AG09309 (cell line): ENCODE measurements at regions not wholly inside any gene's neighbourhood (a gene's known extent, or its start where the extent isn't known, plus 50 kb on each side); places are given as distances from the start of the nearest gene placed in this dataset.

Experiments
- DNase-seq: peaks from one replicate; pipeline ENCODE4 v3.0.0-alpha.2; 2010; ENCODE audit warnings: low read depth
- H3K4me3 ChIP-seq: 2 replicates; pipeline ENCODE4 v1.5.1; 2011; ENCODE audit warnings: mild to moderate bottlenecking, low read depth, low read length, moderate library complexity; ENCODE audit not compliant: control insufficient read depth
- CTCF ChIP-seq: IDR thresholded peaks from 2 replicates; pipeline ENCODE4 v1.5.1; 2011; ENCODE audit warnings: mild to moderate bottlenecking, low read depth, low read length, inconsistent platforms; ENCODE audit not compliant: insufficient read depth, control insufficient read depth; ENCODE audit errors: missing control alignments

- DNase-seq, result no peak
- no peak overlapping the region for H3K4me3 ChIP-seq
- no peak for TF ChIP-seq CTCF
These were observed 65.6 kb downstream of the UFM1 start for GRCh38 chr13:38415233-38415632.

GRCh38 chr13:38417241-38417640, 67.6 kb downstream of the UFM1 start:
- no peak overlapping the region for H3K4me3 ChIP-seq
- no peak for TF ChIP-seq CTCF
- no peak for DNase-seq

- H3K4me3 ChIP-seq, result no peak overlapping the region
- no peak for DNase-seq
- peak; percentile 50 for TF ChIP-seq CTCF
These were observed 68.1 kb downstream of the UFM1 start for GRCh38 chr13:38417727-38418126.

GRCh38 chr13:38418286-38418685, 68.6 kb downstream of the UFM1 start:
- H3K4me3 ChIP-seq, result no peak overlapping the region
- no peak for TF ChIP-seq CTCF
- no peak for DNase-seq

- H3K4me3 ChIP-seq, result no peak overlapping the region
- no peak for TF ChIP-seq CTCF
- no peak for DNase-seq
These were observed 69.7 kb downstream of the UFM1 start for GRCh38 chr13:38419312-38419873.

GRCh38 chr13:38421590-38422560, 72.2 kb downstream of the UFM1 start:
- no peak overlapping the region for H3K4me3 ChIP-seq

More at GRCh38 chr13:38421590-38422560, 72.2 kb downstream of the UFM1 start:
- DNase-seq, result no peak
- TF ChIP-seq CTCF, result no peak
